Ammon's horn (tissue), 1 donor: ENCODE measurements at regions not wholly inside any gene's neighbourhood (a gene's known extent, or its start where the extent isn't known, plus 50 kb on each side); places are given as distances from the start of the nearest gene placed in this dataset.
"Not testable (repeated sequence)": the region's sequence is repeated elsewhere in the genome, so short reads cannot be mapped to it uniquely, and the experiment has no call there.

Experiments
- DNase-seq: peaks from one replicate; pipeline ENCODE4 v3.0.0-alpha.2; 2016; ENCODE audit warnings: low spot score

- no peak for DNase-seq
These were observed 91.9 kb upstream of the NEURL1B start for GRCh38 chr5:172548981-172549687.

- peak; percentile 65 for DNase-seq
These were observed 92.7 kb upstream of the NEURL1B start for GRCh38 chr5:172548311-172548731.

GRCh38 chr5:172546196-172546595, 91.9 kb upstream of the SH3PXD2B start:
- no peak for DNase-seq

- DNase-seq: no peak
These were observed 91.0 kb upstream of the SH3PXD2B start for GRCh38 chr5:172545291-172545801.

GRCh38 chr5:172544371-172545095, 90.2 kb upstream of the SH3PXD2B start:
- DNase-seq: no peak

GRCh38 chr5:172543484-172544298, 89.4 kb upstream of the SH3PXD2B start:
- no peak for DNase-seq

- DNase-seq: no peak
These were observed 88.4 kb upstream of the SH3PXD2B start for GRCh38 chr5:172542651-172543131.

GRCh38 chr5:172541773-172542136, 87.4 kb upstream of the SH3PXD2B start:
- DNase-seq: no peak

GRCh38 chr5:172541099-172541772, 86.9 kb upstream of the SH3PXD2B start:
- no peak for DNase-seq

GRCh38 chr5:172540099-172540870, 86.0 kb upstream of the SH3PXD2B start:
- DNase-seq: no peak

- DNase-seq: no peak
These were observed 80.8 kb upstream of the SH3PXD2B start for GRCh38 chr5:172535108-172535445.

- DNase-seq: no peak
These were observed 80.1 kb upstream of the SH3PXD2B start for GRCh38 chr5:172534229-172535107.

- DNase-seq: no peak
These were observed 79.3 kb upstream of the SH3PXD2B start for GRCh38 chr5:172533399-172534228.

GRCh38 chr5:172533058-172533398, 78.7 kb upstream of the SH3PXD2B start:
- no peak for DNase-seq

GRCh38 chr5:172532439-172532838, 78.1 kb upstream of the SH3PXD2B start:
- DNase-seq: not testable (repeated sequence)

- DNase-seq: no peak
These were observed 77.3 kb upstream of the SH3PXD2B start for GRCh38 chr5:172531704-172532026.

- DNase-seq: no peak
These were observed 76.8 kb upstream of the SH3PXD2B start for GRCh38 chr5:172530878-172531703.

- no peak for DNase-seq
These were observed 76.1 kb upstream of the SH3PXD2B start for GRCh38 chr5:172530406-172530805.

GRCh38 chr5:172529896-172530295, 75.6 kb upstream of the SH3PXD2B start:
- no peak for DNase-seq
